Transverse colon (tissue), 4 donors: ENCODE measurements at regions not wholly inside any gene's neighbourhood (a gene's known extent, or its start where the extent isn't known, plus 50 kb on each side); places are given as distances from the start of the nearest gene placed in this dataset.

Experiments
- DNase-seq: peaks from one replicate; pipeline ENCODE4 v3.0.0-alpha.2; 2019
- H3K27ac ChIP-seq, 4 donors: fragments of 200-600 bp; sonication (generic); 2 replicates each; pipeline ENCODE4 v1.5.1; 2016 to 2018; ENCODE audit warnings: inconsistent platforms in 4 of 4
- H3K27me3 ChIP-seq: fragments of 200-600 bp; sonication (generic); 2 replicates; pipeline ENCODE4 v1.5.1; 2017; ENCODE audit warnings: inconsistent platforms
- H3K36me3 ChIP-seq, 4 donors: fragments of 200-600 bp; sonication (generic); 2 replicates each; pipeline ENCODE4 v1.5.1; 2017 to 2019; ENCODE audit warnings: inconsistent platforms in 4 of 4
- H3K4me1 ChIP-seq, 4 donors: fragments of 200-600 bp; sonication (generic); 2 replicates each; pipeline ENCODE4 v1.5.1; 2017 to 2020; ENCODE audit warnings: inconsistent platforms in 4 of 4
- H3K4me3 ChIP-seq, 4 donors: fragments of 200-600 bp; sonication (generic); 1 replicate in 1 of 4; 2 replicates in 3 of 4; pipeline versions ENCODE4 v1.5.1 to v1.6.1; 2017 to 2019; ENCODE audit warnings: inconsistent platforms in 4 of 4
- H3K9me3 ChIP-seq, 2 donors: fragments of 200-600 bp; sonication (generic); 2 replicates each; pipeline ENCODE4 v1.5.1; 2017 to 2019; ENCODE audit warnings: inconsistent platforms in 2 of 2
- EP300 ChIP-seq: sonication (generic); formaldehyde crosslinking; IDR thresholded peaks from one replicate; pipeline ENCODE4 v1.6.1; 2017; ENCODE audit warnings: antibody characterized with exemption, low read depth
- POLR2A ChIP-seq: fragments of 450-650 bp; IDR thresholded peaks from one replicate; pipeline ENCODE4 v1.6.1; 2016; ENCODE audit warnings: antibody characterized with exemption, mild to moderate bottlenecking, moderate library complexity
- POLR2AphosphoS5 ChIP-seq, 3 donors: sonication (generic); formaldehyde crosslinking; IDR thresholded peaks; one replicate each; pipeline ENCODE4 v1.6.1; 2016; ENCODE audit warnings: antibody characterized with exemption in 3 of 3
- WGBS, 2 donors: methylation state at CpG; one replicate each; pipeline ENCODE4 v1.1.5; 2018; ENCODE audit warnings: low coverage in 1 of 2; 5-methylcytosine and 5-hydroxymethylcytosine counted together
- in situ Hi-C, 4 donors: fragments of 200-750 bp; cut with MboI; loops; one replicate each; pipeline versions ENCODE4 v1.15.0 to v1.15.1; 2017; ENCODE audit warnings: low sequenced_read_pairs in 3 of 4, low pct_ligation_motif_present in 1 of 4, low pct_unique_long_range_greater_than_20kb in 1 of 4
- intact Hi-C: fragments of 100-400 bp; cut with DNase I; formaldehyde crosslinking; loops from one replicate; pipeline ENCODE4 v1.15.1; 2023; ENCODE audit warnings: low total_unique reads
- TF ChIP-seq, protein P1 (sequence below), 5 experiments: fragments of 200-600 bp in 3 of 5; fragments of 450-650 bp in 2 of 5; sonication (generic) in 3 of 5; IDR thresholded peaks; 1 replicate in 2 of 5; 2 replicates in 3 of 5; pipeline ENCODE4 v1.5.1; 2016 to 2017; ENCODE audit warnings: antibody characterized with exemption in 5 of 5, inconsistent platforms in 3 of 5, mild to moderate bottlenecking in 2 of 5, moderate library complexity in 1 of 5

DNA sequence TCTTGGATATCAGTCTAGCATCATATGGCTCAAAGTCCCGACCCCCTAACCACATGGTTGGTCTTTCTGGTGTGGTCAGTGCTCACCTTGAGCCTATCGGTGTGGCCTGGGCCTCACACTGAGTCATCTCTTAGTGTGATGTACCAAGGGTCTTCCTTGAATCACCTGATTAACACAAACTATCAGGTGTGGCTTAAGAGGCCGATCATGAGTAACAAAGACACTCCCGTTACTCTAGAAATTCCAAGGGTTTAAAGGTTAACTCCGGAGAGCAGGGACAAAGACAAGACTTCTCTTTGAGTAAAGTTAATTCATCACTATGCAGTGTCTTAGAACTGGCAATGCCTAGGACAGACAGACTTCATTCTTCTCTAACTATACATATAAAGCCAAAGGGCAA is 52.3 kb upstream of the ARMC3 start:
- Histone ChIP-seq H3K27ac (no peak overlapping the region), H3K4me3 (no peak overlapping the region), H3K27me3 (no peaks in the 10 kb centered on the region), H3K36me3 (no peaks in the 10 kb centered on the region), H3K9me3 (no peaks in the 10 kb centered on the region), H3K4me1 (no peaks in the 10 kb centered on the region)
- 58% methylated on average over 5 of the region's 5 CpGs; no CpG with 5 or more reads in 1 of the 2 donors for WGBS, 2 donors
- intact Hi-C loops (no loop called here), in situ Hi-C loops (no loop called here)
- TF ChIP-seq POLR2AphosphoS5 (IDR thresholded peaks at IDR 0.05) (no peak), POLR2A (no peak), EP300 (no peak)
- TF ChIP-seq, protein P1, sequence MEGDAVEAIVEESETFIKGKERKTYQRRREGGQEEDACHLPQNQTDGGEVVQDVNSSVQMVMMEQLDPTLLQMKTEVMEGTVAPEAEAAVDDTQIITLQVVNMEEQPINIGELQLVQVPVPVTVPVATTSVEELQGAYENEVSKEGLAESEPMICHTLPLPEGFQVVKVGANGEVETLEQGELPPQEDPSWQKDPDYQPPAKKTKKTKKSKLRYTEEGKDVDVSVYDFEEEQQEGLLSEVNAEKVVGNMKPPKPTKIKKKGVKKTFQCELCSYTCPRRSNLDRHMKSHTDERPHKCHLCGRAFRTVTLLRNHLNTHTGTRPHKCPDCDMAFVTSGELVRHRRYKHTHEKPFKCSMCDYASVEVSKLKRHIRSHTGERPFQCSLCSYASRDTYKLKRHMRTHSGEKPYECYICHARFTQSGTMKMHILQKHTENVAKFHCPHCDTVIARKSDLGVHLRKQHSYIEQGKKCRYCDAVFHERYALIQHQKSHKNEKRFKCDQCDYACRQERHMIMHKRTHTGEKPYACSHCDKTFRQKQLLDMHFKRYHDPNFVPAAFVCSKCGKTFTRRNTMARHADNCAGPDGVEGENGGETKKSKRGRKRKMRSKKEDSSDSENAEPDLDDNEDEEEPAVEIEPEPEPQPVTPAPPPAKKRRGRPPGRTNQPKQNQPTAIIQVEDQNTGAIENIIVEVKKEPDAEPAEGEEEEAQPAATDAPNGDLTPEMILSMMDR (IDR thresholded peaks at IDR 0.05) = no peak
- DNase-seq = no peak

DNA sequence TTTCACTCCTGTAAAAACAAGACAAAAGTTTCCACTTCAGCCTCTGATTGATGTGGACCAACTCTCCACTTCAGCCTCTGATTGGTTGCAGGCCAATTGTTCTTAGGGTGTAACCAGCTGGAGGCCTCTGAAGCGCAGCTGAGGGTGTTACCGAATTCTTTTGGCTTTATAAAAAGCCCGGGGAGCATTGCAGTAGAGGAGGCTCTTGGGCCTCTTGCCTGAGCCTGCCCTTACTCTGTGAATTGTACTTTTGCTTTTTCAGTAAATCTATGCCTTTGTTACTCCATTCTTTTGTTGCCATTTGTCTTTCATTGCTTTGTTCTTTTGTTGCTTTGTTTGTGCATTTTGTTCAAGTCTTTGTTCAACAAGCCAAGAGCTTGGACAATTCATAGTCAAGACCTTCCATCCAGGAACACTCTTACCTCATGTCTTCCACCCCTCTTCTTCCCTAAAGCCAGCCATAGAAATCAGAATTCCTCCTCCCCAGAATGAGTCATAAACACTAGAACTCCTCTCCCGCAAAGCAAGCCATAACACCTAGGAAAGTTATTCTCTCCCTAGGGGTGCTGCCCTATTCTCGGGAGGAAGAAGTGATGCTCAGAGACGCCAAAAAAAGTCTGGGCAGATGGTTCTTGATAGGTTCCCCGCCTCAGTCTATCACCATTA is 53.5 kb upstream of the ARMC3 start:
- in situ Hi-C loops = no loop called here
- TF ChIP-seq, protein P1 (IDR thresholded peaks at IDR 0.05) = no peak
- TF ChIP-seq POLR2AphosphoS5 (IDR thresholded peaks at IDR 0.05) = no peak
- no peak for TF ChIP-seq EP300
- no peak for TF ChIP-seq POLR2A
- no peak for DNase-seq
- Histone ChIP-seq H3K4me1 (no peaks in the 10 kb centered on the region), H3K27me3 (no peaks in the 10 kb centered on the region), H3K27ac (no peak overlapping the region), H3K9me3 (no peaks in the 10 kb centered on the region), H3K36me3 (no peaks in the 10 kb centered on the region), H3K4me3 (no peak overlapping the region)
- intact Hi-C loops = no loop called here
- WGBS, 2 donors = 80 to 81% methylated on average over 1 to 7 of the region's 7 CpGs

DNA sequence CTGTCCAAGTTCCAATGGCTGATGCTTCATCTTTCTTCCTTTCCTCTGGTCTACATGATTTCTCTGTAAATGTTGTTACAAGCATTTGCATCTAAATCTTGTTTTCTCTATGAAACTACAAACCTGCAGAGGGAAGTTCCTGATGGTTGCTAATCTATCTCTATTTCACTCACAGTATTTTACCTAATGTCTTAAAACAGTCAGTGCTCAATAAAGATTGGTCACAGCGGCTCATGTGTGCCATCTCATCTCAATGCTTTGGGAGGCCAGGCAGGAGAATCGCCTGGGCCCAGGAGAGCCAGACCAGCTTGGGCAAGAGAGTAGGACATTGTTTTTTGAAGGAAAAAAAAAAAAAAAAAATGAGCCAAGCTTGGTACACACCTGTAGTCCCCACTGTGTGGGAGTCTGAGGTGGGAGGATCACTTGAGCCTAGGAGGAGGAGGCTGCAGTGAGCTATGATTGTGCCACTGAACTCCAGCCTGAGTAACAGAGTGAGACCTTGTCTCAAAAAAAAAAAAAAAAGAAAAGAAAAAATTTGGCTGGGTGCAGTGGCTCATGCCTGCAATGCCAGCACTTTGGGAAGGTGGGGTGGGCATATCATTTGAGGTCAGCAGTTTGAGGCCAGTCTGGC is 71.3 kb upstream of the ARMC3 start:
- intact Hi-C loops (no loop called here), in situ Hi-C loops (no loop called here)
- WGBS, 2 donors = 86% methylated on average over 2 of the region's 2 CpGs; no CpG with 5 or more reads in 1 of the 2 donors
- Histone ChIP-seq H3K4me1 (no peaks in the 10 kb centered on the region), H3K27me3 (no peaks in the 10 kb centered on the region), H3K4me3 (no peak overlapping the region), H3K36me3 (no peaks in the 10 kb centered on the region), H3K9me3 (no peaks in the 10 kb centered on the region), H3K27ac (no peak overlapping the region)
- DNase-seq = no peak
- no peak for TF ChIP-seq EP300
- no peak for TF ChIP-seq POLR2A
- no peak for TF ChIP-seq POLR2AphosphoS5 (IDR thresholded peaks at IDR 0.05)
- TF ChIP-seq, protein P1 (IDR thresholded peaks at IDR 0.05) = no peak

DNA sequence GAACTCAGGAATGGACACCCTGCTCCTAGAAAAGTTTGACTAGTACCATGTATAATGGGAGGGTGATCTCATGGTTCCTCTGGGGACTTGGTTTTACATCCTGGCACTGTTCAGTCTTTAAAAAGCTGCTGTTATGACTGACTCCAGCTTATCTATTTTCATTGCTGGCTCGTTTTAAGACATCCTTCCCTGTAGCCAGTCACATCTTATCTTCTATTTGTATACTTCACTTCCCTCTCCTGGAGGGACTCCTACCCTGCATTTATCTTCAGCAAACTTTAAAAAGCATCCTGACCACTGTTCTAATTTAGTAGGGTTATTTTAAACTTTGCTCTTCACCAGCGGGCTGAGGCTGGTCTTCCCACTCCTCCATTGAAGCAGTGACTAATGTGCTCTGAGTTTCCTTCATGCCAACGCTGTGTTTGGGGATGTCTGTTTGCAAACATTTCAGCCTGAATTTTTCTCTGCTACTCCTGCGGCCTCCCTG is 72.9 kb upstream of the ARMC3 start:
- no peak for DNase-seq
- H3K27me3 ChIP-seq = no peaks in the 10 kb centered on the region
- no peak overlapping the region for H3K27ac ChIP-seq
- no peaks in the 10 kb centered on the region for H3K9me3 ChIP-seq
- H3K36me3 ChIP-seq = no peaks in the 10 kb centered on the region
- H3K4me3 ChIP-seq = no peak overlapping the region
- WGBS, 2 donors = 56 to 66% methylated on average over 4 of the region's 4 CpGs
- TF ChIP-seq, protein P1 (IDR thresholded peaks at IDR 0.05) = no peak
- TF ChIP-seq POLR2AphosphoS5 (IDR thresholded peaks at IDR 0.05) (no peak), EP300 (no peak), POLR2A (no peak)
- intact Hi-C loops = no loop called here
- in situ Hi-C loops = no loop called here
- H3K4me1 ChIP-seq = peaks cover 0 to under 1% (median 0%) of the 10 kb centered on the region in 4 donors
